Prostate gland (tissue), 2 donors: ENCODE measurements at regions not wholly inside any gene's neighbourhood (a gene's known extent, or its start where the extent isn't known, plus 50 kb on each side); places are given as distances from the start of the nearest gene placed in this dataset.

Experiments
- POLR2A ChIP-seq: fragments of 450-650 bp; IDR thresholded peaks from one replicate; pipeline ENCODE4 v1.6.1; 2016; ENCODE audit warnings: antibody characterized with exemption, mild to moderate bottlenecking
- POLR2AphosphoS5 ChIP-seq: sonication (generic); formaldehyde crosslinking; IDR thresholded peaks from one replicate; pipeline ENCODE4 v1.6.1; 2017; ENCODE audit warnings: antibody characterized with exemption
- TF ChIP-seq, protein P1 (sequence below), 4 experiments: fragments of 200-600 bp in 2 of 4; fragments of 450-650 bp in 2 of 4; sonication (generic) in 2 of 4; IDR thresholded peaks; 1 replicate in 3 of 4; 2 replicates in 1 of 4; pipeline ENCODE4 v1.5.1; 2016 to 2019; ENCODE audit warnings: antibody characterized with exemption in 4 of 4, mild to moderate bottlenecking in 2 of 4, moderate library complexity in 2 of 4

DNA sequence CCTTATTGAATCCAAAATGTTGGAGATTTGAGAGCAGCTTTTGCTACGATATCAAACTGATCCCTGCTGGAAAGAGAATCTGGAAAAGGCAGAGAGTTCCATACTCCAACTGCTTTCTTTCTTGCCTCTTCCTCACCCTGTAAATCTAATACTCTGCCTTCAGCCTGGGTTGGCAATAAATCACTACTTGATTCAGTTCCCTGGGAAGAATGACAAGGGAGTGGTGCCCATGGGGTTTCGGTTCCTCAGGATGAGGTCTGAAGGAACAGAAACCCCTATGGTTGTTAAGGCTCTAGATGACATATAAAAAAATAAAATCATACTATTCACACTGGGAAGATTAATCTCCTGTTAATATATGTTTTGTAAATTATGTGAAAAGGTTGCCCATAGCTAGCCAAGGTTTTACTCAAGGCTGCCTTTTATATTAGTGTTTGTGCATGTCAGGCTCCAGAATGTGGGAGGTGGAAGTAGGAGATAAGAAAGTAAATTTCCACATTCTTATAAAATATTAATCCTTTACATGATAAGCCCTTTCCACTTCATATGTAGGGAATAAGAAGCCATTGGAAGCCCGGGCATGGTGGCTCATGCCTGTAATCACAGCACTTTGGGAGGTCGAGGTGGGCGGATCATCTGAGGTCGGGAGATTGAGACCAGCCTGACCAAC lies 106.2 kb upstream of the CACNA2D1 start:
- TF ChIP-seq, protein P1, sequence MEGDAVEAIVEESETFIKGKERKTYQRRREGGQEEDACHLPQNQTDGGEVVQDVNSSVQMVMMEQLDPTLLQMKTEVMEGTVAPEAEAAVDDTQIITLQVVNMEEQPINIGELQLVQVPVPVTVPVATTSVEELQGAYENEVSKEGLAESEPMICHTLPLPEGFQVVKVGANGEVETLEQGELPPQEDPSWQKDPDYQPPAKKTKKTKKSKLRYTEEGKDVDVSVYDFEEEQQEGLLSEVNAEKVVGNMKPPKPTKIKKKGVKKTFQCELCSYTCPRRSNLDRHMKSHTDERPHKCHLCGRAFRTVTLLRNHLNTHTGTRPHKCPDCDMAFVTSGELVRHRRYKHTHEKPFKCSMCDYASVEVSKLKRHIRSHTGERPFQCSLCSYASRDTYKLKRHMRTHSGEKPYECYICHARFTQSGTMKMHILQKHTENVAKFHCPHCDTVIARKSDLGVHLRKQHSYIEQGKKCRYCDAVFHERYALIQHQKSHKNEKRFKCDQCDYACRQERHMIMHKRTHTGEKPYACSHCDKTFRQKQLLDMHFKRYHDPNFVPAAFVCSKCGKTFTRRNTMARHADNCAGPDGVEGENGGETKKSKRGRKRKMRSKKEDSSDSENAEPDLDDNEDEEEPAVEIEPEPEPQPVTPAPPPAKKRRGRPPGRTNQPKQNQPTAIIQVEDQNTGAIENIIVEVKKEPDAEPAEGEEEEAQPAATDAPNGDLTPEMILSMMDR (IDR thresholded peaks at IDR 0.05): no peak
- TF ChIP-seq POLR2AphosphoS5: no peak
- TF ChIP-seq POLR2A: no peak
